GM18499 (cell line): ENCODE measurements at regions not wholly inside any gene's neighbourhood (a gene's known extent, or its start where the extent isn't known, plus 50 kb on each side); places are given as distances from the start of the nearest gene placed in this dataset.

Experiments used
- ATAC-seq: cut with Tn5 transposase; IDR thresholded peaks from one replicate; pipeline ENCODE4 v1.9.1; 2021; ENCODE audit warnings: moderate number of reproducible peaks; ENCODE audit not compliant: insufficient read depth, unreplicated experiment

DNA sequence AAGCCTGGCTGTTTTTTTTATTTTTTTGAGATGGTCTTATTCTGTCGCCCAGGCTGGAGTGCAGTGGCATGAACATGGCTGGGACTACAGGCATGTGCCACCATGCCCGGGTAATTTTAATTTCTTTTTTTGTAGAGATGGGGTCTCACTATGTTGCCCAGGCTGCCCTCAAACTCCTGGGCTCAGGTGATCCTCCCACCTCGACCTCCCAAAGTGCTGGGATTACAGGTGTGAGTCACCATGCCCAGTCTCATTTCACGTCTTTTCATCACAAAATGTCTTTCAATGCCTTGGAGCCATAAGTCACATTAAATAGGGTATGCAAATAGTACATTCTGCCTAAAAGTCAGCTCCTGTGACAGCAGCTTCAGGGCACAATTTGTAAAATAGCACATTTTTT, 52.8 kb downstream of the SOX2 start:
- ATAC-seq, result no peak

DNA sequence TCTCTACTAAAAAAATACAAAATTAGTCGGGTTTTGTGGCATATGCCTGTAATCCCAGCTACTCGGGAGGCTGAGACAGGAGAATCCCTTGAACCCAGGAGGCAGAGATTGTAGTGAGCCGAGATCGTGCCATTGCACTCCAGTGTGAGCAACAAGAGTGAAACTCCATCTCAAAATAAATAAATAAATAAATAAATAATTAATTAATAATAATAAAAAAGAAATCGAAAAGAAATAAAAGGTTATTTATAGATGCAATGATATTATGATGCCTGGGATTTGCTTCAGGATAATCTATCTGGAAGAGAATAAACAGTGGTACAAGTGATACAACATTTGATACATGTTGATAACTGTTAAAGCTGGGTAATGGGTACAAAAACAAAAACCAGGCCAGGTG, 58.6 kb downstream of the SOX2 start:
- ATAC-seq, result no peak

DNA sequence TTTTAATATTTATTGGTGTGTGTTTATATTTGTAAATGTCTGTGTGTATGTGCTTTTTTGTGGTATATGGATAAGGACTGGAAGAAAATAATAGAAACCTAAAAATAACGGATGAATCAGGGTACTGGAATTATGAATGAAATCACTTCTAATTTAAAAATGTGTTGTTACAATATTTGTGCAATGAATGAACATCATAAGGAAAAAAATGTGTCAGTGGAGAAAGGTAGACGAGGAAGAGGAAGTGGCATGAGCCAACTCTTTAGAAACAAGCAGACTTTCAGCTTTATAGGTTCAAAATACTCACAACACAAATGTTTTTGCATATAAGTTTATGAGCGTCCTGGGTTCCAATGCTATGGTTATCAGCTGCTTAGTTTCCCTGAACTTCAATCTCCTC, 59.4 kb downstream of the SOX2 start:
- no peak for ATAC-seq

DNA sequence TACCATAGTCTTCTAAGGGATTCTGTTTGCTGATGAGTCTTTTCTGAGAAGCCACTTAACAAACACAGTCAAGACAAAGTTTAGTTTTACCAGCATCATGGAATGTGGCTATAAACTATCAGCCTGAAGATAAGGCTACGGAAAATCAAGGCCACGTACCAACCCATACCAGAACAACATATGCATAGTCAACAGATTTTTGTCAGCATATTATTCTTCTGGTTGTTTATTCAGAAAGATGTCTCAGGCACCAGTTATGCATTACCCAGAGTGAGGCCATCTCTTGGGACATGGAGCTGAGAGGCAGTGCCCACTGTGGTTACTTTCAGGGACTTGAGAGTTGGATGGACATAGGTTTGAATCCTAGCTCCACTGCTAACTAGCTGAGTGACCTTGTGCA, 60.4 kb downstream of the SOX2 start:
- ATAC-seq, result no peak

DNA sequence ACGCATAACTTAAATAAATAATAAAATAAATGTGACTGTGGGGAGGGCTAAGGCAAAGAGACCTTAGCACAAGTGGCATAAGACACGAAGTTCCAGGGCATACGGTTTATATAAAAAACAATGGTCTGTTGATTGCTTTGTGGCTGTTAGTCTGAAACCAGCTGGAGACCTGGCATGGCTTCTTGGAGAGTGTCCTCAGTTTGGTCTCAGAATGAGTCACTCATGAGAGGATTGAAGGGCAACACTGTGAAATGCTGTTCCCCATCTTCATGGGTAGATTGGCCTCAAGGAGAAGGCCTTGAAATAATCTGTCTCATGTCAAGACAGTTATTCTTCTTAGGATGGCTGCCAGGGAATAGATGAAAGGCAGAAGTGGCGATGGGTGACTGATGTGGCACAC, 62.2 kb downstream of the SOX2 start:
- ATAC-seq, result no peak

DNA sequence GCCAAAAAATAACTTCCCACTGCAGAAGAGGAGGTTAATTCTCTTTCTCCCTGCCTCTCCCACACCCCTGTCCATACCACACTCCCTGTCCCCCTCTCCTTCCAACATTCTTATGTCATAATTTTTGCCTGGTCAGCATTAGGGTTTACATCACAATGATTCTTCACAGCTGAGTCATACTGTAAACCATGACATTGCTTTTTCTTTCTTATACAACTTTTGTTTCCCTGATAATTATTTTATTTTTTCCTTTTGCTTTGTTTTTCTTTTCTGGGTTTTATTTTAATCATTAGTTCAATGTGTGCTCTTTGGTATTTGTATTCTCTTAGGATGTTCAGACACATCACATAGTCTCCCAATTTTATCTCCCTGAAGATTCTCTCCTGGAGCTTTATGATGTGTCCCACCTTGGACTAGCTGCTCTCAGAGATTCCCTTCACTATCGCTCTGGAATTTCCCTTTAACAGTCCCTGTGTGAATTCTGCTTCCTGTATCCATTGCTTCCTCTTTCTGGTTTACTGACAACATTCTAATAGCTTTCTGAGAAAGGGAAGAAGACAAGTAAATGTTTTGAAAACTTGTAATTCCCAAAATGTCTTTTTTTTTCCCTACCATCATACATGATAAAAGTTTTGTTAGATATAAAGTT, 70.7 kb downstream of the SOX2 start:
- no peak for ATAC-seq

DNA sequence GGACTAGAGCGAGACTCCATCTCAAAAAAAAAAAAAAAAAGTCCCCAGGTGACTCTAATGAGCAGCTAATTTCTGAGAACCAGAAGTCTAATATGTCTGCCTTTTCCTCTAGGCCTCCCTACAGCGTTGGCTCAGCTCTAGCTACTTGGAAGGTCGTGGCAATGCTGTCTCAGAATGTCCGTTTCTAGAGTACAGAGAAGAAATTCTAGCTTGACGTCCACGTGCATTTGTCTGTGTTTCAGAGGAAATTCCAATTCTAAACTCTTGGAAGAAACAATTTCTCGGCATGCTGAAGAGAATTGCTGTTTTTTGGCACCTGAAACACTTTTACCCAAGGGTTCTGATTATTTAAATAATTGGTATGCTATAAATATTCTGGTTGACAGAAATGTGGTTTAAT, 78.8 kb downstream of the SOX2 start:
- no peak for ATAC-seq

DNA sequence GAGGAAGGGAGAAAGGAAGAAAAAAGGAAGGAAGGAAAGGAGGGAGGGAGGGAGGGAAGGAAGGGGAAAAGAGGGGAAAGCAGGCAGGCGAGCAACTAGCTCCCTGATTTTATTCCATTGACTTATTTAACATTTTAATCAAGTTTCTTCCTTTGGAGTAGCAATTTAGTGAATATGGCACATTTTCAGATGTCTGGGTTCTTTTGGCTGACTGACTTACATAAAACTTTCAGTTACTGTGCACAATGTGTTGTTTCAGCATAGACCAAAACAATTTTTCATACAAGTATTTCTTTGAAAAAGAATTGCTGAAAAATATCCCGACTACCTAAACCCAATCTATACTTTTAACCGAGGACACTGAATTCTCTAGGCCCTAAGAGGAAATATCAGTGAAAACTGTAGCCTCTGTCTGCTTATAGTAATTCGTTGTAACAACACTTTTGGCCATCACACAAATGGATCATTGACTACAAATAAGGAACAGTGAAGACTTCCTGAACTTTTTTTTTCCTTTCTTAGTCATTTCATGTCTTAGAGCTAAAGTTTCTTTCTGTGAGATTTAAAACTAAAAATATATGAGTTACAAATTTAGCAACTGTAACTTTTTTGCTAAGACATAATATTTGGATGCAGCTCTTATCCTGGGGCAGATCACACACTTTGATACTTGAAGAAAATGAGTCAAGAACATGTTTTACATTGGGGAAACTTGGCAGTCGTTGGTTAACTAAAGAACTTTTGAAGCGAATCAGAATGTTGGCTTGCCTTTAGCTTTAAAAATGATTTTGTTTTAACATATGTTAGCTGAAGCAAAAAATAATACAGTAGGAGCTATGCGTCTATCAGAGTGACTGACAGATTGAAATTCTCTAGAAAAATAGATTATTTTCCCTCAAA, 79.6 kb downstream of the SOX2 start:
- no peak for ATAC-seq

DNA sequence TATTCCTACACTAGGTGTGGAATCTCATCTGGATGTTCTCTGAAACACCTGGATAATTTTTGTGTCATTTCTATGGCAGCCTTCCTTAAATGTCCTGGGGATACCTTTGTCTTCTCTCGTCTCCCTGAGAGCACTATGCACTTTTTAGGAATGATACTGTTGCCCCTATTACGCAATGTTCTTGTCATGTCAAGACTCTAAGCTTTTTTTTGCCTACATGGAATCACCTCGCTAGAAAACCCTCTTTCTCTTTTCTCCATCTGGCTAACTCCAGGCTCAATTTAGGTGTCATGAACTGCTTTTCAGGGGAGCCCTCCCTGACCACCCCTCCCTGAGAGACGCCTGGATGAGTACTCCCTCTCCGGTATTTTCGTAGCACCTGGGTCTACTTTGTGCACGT, 81.3 kb downstream of the SOX2 start:
- no peak for ATAC-seq

DNA sequence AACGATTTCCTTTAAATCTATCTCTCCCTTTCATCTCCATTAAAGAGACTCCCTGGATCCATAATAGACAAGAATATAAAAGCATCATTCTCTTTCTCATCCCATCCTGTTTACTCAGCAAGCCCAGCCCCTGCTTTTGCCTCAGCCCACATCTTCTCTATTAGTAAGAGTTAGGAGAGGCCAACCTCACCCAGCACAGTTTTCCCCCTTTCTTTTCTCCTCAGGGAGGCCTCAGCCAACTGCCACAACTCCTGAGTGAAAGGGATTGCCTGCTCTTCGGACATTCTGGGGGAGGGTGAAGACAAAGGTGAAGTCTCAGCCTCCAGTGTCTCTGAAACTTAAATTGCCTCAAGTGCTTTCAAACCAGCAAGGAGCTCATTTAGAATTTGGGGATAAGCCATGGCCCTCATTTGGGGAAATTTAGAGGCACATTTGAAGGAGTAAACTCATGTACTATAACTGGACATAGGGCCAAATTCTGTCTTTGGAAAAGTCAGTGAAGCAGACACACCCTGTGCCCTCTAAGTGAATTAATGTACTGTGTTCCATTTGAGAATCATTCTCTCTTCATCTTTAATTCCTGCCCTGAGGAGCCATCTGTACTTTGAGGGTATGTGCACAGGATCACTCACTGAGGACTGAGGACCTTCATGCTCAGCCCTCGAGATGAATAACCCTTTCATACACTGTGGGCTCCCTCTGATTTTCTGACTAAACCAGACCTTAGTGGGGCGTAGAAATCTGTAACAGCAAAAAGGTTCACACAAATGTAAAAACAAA, 82.5 kb downstream of the SOX2 start:
- no peak for ATAC-seq

DNA sequence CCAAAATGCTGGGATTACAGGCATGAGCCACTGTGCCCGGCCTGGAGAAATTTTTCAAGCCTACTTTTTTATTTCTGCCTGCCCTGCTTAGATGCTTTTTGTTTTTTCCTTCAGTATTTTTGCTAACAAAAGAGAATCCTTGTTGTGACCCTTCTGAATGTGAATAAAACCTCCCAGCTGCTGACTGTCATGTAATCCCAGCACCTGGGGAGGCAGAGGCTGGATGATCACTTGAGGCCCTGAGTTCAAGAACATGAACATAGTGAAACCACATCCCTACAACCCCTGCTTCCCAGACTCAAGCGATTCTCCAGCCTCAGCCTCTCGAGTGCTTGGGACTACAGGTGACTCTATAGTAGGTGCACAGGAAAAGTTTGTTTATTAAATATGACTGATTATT, 84.9 kb downstream of the SOX2 start:
- no peak for ATAC-seq

DNA sequence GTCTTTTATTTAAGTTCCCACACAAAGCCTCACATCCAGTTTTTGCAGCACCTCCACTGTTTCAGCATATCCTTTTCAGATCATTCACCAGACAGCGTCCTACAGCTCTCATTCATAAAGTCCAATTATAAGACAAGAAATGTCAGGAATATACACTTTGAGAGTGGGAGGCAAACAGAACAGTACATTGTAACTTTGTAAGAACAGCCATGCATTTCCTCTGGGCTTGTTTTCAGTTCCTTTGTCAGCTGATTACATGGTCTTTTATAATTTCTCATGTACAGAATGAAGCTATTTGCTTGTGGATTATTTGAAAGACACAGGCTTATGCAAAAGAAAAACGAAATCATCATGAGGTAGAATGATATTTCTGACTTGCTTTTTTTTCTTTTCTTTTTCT, 85.7 kb downstream of the SOX2 start:
- ATAC-seq, result no peak

DNA sequence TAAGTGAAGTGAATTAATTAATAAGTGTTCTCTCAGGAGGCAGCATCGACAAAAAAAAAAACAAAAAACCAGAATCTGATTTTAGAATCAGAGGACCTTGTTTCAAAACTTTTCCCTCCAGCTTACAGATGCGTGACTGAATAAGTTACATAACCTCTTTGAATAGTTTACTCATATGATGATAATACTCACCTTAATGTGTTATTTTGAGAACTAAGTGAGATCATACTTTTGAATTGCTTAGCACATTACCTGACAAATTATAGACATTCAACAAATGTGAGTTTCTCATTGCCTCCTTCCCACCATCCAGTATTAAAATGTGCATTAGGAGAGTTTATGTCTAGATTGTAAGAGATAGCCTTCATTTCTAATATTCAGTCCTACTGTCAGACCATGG, 94.0 kb downstream of the SOX2 start:
- ATAC-seq, result no peak

DNA sequence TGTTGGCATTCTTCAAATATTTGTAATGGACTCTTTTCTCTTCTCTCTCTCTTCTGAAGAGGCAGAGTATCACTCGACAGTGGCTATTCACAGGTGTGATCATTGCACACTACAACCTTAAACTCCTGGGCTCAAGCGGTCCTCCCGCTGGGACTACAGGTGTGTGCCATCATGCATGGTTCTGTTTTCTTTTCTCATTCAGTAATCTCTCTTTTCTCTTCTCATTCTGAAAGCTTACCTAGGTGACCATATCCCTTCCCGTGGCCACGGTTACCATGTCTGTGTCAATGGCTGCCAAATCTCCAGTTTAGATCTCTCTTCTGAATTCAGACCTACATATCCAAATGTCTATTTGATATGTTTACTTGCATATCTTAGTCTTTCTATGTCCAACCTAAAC, 96.3 kb downstream of the SOX2 start:
- ATAC-seq, result peak; percentile 40

DNA sequence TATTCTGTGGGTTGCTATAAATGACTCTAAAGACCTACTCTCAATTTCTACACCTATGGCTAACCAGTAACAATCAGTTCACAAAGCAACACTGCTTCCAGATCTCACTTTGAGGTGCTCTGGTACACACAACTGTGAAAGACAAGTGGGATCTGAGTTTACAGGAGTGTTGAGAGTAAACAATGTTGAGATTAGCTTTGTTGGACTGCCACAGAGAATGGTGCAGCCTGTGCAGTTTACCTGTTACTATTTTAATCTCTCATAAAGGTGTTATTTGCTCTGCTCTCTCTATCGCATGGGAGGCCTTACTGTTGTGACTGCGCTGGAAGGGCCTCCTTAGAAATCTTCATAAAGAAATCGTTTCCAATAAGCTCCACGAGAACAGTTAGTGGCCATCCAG, 112.0 kb downstream of the SOX2 start:
- ATAC-seq, result no peak

DNA sequence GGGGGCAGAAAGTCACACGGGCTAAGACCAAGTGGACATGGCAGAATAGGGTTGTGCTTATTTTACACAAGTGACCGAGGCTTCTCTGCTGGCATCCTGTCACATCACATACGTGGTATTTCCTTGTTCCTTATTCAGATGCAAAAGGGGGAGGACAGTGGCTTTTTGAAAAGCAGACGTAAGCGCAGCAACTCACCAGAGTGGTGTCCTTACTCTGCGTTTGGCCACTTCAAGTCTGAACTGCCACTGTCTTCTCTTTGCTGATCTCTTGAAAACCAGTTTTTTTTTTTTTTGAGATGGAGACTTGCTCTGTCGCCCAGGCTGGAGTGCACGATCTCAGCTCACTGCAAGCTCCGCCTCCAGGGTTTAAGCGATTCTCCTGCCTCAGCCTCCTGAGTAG, 113.2 kb downstream of the SOX2 start:
- no peak for ATAC-seq

DNA sequence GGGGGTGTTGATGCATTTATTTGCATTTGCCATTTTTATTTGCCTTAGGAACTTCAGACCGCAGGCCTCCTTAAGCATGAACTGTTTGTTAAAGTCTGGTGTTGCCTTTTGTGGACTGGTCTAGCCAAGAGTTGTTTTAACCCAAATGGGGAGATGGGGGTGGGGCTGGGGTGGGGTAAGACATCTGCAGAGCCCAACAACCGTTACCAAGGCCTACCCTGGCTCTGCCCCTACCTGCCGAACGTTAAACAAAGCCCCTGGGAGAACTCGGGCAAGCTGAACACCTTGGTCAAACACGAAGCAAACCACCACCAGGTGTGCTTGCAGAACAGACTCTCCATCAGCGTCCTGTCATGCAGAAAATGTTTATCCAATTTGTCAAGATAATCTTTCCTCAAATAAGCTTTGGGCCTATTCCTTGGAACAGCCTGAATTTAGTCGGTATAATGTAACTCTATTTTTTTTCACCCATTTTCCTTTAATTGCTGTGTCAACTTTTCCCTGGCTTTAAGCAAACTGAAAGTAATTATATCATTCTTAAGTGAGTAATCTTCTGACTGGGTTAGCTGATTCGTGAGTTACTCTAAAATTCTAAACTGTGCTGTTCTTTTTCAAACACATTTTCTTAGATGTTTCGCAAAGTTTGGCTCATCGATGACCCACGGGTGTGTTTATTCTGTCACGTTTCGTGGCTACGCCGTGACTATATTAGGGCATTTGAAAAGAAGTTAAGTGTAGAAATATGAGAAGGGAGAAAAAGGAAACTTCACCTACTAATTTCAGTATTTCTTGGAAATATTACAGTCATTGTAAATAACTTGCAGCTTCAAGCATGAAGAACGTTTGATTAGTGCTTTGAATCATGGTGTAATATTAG, 127.6 kb downstream of the SOX2 start:
- ATAC-seq, result no peak

DNA sequence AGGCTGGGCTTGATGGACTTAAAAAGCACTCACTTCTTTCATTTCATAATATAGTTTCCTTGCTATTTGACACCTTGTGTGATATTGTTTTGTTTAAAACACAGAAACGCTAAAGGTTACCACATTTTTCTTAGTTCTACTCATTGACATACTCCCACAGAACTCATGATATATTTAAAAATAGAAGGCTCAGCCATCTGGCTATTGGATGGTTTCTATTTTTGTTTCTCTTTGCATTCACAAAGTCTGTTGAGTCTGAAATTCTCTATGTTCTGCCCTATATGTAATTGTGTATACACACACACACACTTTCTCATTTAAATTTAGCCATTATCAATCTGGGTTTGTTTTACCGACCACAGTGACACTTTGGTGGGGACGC, 128.2 kb downstream of the SOX2 start:
- ATAC-seq, result no peak

DNA sequence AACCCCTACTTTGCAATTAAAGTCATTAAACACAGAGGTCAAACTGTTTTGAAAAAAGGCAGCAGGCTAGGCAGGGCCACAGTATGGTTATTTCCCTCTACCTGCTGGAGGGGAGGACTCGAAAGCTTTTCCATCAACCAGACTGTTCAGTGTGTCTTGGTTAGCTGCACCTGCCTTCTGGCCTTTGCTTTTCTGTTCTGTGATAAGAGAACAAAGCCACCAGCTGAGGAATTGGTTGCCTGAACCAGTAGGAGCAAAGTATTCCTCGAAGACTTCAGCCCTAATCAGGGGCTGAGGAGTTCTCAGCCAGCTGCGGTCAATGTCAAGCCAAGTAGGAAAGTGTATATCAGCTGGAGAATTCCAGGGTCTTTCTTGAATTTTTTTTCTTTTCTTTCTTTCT, 132.5 kb downstream of the SOX2 start:
- ATAC-seq, result no peak

DNA sequence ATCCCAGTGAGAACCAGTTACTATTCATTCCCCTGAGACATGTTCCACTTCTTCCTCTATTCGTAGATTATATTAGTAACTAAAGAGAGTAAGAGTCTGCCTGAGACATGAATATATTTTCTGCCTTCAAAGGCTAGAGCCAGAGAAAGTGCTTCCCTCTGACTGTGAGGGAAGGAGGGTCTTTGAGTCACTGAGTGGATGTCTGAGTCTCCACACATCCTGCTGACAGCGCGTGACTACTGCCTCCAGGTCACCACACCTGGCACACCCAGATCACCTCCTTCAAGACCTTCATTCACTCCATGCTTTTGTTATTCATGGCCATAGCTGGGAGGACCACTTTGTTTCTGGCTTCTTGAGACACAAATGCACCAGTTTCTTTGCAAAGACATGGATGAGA, 135.6 kb downstream of the SOX2 start:
- ATAC-seq, result no peak
